22Rv1 (cell line): ENCODE measurements at regions not wholly inside any gene's neighbourhood (a gene's known extent, or its start where the extent isn't known, plus 50 kb on each side); places are given as distances from the start of the nearest gene placed in this dataset.

Experiments
- ZFX ChIP-seq: fragments of 450-650 bp; IDR thresholded peaks from 2 replicates; pipeline ENCODE4 v1.6.1; 2017; ENCODE audit warnings: antibody characterized with exemption, borderline replicate concordance
- TF ChIP-seq, protein P1 (sequence below): fragments of 450-650 bp; IDR thresholded peaks from 2 replicates; pipeline ENCODE4 v1.5.1; 2017; ENCODE audit warnings: mild to moderate bottlenecking

DNA sequence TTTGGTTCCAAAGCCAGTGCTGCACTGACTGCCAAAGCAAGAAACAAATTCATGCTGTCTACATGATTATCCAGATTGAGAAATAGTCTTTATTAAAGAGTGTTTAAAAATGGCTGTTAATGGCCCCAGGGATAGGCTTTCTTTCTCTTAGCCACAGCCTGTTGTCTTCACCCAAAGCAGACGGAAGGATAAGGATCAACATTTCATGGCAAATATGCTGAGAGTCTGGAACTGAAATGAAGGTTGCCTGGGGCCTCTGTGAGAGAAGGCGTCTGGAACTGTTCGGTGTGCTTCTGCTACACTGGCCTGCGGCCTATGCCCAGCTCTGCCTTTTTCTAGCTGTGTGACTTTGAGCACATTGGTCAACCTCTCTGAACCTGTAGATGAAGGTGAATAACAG is 373.0 kb upstream of the ZFP64 start:
- TF ChIP-seq, protein P1, sequence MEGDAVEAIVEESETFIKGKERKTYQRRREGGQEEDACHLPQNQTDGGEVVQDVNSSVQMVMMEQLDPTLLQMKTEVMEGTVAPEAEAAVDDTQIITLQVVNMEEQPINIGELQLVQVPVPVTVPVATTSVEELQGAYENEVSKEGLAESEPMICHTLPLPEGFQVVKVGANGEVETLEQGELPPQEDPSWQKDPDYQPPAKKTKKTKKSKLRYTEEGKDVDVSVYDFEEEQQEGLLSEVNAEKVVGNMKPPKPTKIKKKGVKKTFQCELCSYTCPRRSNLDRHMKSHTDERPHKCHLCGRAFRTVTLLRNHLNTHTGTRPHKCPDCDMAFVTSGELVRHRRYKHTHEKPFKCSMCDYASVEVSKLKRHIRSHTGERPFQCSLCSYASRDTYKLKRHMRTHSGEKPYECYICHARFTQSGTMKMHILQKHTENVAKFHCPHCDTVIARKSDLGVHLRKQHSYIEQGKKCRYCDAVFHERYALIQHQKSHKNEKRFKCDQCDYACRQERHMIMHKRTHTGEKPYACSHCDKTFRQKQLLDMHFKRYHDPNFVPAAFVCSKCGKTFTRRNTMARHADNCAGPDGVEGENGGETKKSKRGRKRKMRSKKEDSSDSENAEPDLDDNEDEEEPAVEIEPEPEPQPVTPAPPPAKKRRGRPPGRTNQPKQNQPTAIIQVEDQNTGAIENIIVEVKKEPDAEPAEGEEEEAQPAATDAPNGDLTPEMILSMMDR: no peak
- TF ChIP-seq ZFX: no peak
